HG02943 (cell line): ENCODE measurements at regions not wholly inside any gene's neighbourhood (a gene's known extent, or its start where the extent isn't known, plus 50 kb on each side); places are given as distances from the start of the nearest gene placed in this dataset.

ENCODE experiments used
- ATAC-seq: cut with Tn5 transposase; IDR thresholded peaks from one replicate; pipeline ENCODE4 v1.9.1; 2021; ENCODE audit warnings: mild to moderate bottlenecking, low read depth, moderate library complexity; ENCODE audit not compliant: unreplicated experiment

DNA sequence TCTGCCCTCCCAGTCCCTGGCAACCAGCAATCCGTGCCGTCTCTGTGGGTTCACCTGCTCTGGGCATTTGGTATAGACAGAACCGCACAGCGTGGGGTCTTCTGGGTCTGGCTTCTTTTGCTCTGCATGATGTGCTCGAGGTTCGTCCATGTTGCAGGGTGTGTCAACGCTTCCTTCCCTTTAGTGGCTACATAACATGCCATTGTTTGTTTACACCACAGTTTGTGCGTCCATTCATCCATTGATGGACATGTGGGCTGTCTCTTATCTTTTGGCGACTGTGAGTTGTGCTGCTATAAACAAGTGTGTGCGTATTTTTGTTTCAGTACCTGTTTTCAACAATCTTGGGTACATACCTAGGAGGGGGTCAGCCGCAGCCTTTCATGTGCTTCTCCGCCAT, 149.5 kb upstream of the RPS6KA2 start:
- no peak for ATAC-seq

DNA sequence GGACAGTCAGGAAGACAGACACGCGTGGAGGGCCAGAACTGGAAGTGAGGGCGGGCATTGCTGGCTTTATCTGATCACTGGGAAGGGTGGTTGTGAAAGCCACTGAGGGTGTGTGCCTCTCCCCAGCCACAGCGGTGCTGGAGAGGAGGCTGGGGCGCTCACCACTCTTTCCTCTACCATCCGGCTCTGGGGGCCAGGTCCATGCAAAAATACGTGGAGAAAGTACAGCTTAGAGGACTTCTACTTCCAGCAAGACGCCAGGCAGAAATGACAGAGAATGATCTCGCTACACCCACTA, 148.8 kb upstream of the RPS6KA2 start:
- no peak for ATAC-seq

DNA sequence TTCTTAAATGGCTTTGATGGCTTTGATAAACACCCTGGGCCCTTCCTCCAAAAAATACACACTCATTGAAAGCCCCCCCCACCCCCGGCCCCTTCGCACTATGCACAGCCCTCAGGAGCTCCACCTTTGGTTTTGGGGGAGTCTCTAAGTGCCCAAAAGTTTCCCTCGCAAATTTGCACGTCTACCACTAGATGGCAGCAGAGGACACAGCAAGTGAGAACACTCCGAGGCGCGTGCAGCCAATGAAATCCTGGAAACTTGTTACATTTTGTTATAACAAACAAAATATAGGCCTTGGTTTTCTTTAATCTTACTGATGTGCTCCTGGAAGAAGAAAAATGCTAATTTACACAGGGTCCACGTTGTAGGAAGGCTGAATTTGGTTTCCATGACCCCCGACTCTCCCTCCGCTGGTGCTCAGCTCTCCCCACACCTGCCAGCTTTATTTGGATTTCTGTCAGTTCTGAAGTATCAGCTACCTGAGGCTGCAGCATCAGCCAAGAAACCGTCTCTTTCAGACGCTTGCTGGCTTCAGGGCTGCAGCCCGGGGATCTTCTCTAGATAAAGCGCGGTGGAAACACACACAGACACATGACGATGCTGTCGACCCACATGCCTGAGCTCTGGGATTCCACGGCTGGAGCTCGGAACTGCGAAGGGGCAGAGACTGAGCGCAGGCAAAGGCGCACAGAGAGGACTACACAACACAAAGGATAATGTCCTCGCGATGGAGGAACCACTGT, 148.3 kb upstream of the RPS6KA2 start:
- ATAC-seq, result no peak

DNA sequence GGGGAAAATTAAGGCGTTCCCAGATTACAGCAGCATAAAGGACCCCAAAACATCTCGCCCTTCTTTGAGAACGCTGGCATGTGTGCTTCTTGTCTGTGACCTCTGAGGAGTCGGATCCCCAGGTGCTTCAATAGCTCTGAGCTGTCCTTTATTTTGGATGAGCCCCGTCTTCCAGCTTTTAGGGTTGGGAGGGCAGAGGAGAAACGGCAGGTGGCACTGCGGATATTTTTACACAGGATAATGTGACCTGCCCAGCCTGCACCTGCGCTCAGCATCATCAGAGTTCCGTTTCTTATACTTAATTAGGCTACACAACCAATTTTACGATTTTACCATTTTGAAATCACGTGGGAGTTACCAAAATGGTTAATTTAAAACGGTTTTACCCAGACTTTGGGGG, 147.7 kb upstream of the RPS6KA2 start:
- no peak for ATAC-seq

DNA sequence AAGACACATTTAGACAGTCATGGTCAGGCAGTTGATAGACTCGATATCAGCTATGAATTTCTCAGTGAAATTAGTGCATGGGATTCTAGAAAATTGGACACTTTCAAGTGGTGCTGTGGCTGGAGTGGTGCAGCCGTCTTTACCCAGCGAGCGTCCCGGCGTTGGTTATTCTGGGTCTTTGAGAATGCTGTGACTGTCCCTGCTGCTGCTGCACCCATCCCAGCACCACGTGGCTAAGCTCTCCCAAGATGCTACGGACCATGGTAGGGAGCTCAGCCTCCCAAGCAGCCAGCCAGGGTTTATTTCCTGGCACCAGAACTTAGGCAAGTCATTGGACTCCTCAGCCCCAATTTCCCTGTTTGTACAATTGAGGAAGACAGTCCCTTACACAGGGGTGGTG, 147.2 kb upstream of the RPS6KA2 start:
- ATAC-seq, result no peak

DNA sequence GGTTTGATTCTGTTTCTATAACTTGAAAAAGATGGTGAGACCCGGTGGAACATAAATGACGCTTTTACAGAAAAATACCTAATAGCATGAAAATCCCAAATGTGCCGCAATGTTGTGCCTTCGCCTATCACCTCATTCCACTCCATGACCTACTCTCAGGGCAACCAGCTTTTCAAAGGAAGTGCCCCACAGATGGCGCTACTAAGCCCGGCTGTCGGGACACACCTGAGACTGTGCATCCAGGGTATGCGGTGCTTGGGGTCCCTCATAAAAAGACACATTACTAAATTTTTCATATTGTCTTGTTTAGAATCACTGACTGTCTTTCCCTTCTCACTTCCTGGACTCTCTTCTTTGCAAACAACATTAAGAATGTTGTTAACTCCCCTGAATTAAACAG, 145.5 kb upstream of the RPS6KA2 start:
- no peak for ATAC-seq

DNA sequence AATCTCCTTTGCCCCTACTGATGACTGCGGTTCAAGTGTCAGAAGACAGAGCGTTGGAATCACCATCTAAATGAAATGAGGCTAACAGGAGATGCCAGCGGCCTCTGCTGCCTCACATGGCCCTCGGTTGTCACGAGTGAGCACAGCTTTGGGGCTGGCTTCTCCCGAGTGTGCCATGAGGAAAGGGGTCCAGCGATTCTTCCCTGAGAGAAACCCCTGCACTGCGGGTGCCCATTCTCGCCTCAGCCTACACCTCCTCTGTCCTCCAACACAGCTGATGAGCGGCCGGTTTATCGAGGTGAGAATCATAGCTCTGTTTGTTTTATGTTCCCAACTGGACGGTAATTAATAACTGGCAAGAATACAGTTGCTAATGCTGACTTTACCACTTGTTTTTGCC, 144.7 kb upstream of the RPS6KA2 start:
- ATAC-seq, result no peak

DNA sequence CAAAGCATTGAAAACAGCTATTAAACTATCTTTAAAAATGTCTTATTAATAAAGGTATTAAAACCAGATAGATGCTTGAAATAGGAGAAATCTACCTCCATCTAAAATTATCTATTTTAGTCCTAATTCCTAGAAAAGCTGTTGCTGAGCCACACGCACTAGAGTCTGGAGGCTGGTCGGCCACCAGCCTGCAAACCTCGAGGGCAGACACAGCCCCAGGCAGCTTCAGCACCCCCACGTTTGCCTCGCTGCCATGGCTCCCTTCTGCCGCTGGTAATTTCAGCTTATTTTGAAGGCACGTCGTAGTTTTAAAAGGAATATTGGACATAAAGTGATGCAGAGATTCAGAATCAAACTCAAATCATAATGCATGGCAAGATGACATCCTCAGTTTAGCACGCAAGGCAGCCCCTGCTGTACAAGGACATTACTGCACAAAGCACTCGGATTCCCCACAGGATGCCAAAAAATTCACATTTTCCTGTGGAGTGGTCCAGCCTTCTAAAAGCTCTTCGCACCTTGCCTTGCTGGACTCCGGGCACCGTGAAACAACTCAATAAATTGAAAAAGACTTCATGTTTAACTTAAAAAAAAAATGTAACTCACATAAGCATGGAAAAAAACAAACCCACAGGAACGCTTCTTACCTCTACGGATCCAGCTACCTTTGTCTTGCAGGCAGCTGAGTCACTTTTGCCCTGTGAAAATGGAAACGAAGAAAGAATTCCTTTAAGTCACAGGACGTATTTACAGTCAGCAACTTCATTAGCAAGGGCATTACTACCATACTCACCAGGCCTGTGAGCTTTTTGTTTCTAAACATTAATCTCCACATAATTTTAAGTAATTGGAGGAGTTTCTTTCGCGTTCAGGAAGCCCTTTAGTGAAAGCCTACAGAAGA, 143.4 kb upstream of the RPS6KA2 start:
- no peak for ATAC-seq

DNA sequence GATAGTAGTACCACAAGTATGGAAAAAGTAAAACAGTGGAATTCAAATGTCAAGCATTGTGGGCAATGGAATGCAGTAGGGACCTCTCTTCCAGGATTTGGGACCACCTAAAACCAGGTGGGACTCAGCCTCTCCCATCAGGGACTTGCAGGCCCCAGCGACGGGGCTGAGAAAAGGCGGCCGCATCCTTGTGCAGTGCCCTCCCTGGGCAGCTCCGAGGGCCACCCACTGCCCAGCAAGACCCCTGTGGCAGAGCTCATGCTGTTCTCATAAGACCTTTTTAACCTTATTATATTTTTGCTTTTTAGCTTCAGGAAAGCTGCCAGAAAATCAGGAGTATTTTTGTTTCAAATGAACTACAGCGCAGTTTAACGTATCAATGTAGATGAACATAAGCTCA, 142.6 kb upstream of the RPS6KA2 start:
- no peak for ATAC-seq

DNA sequence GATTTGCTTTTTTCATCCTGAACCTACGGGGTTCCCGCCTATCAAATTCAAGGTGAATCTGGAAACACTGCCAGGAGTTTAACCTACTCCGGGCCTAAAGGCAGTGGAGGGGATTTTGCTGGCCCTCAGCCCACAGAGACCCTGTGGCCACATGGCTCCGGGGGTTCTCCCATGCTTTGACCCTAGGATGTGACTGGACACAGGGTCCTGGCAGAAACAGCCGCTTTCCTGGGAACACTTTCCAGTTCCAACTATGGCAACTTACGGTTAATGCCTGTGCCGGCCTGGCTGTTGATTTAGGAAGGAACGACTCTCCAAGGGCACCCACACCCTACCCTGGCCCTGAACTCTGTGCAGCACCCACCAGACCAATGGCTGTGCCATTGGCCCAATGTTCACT, 141.7 kb upstream of the RPS6KA2 start:
- ATAC-seq, result no peak

DNA sequence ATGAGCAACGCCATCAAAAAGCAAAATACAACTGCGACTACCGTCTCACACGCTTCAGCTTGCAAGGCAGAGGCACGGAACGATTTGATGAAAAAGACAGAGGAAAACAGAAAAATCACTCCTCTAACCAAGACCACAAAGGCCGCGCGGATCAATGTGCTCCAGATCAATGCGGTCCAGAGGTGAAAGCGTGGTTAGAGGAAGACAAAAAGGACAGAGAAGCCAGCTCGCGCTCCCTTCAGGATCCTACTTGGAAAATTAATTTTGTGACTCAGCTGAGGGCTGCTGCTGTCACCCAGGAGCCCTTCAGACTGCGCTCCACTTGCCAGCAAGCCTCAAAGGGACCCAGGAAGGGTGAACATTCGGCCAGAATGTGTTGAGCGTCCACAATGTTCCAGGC, 140.2 kb upstream of the RPS6KA2 start:
- no peak for ATAC-seq

DNA sequence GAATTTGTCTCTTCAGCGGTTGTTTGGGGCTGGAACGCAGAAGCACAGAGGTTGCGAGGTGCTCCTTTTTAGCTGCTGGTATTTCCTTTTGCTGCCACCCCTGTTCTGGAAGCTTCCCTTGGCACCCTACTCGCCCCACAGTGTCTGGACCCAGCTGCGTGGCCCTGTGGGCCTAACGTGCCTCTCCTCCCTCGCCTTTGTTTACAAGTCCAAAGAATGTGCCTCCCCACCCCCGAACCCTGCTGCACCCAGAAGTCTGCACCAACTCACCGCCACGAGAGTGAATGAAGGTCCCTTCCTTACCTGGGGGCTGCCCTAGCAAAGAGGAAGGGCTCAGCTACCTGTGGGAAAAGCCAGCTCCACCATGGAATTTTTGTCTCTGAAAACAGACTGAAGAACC, 139.7 kb upstream of the RPS6KA2 start:
- ATAC-seq, result no peak

DNA sequence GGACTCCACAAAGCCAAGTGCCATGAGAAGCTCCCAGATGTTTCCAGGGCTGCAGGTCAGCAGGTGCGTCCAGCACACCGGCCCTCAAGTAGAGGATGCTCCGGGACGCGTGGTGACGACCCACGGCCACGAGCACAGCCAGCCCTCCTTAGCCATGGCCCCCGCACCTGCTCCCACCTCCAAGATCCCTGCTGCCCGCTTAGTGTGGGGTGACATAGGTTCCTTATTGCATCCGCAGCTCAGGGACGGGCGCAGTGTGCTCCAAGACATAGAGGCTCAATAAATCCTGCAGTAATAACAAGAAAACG, 138.1 kb upstream of the RPS6KA2 start:
- no peak for ATAC-seq

DNA sequence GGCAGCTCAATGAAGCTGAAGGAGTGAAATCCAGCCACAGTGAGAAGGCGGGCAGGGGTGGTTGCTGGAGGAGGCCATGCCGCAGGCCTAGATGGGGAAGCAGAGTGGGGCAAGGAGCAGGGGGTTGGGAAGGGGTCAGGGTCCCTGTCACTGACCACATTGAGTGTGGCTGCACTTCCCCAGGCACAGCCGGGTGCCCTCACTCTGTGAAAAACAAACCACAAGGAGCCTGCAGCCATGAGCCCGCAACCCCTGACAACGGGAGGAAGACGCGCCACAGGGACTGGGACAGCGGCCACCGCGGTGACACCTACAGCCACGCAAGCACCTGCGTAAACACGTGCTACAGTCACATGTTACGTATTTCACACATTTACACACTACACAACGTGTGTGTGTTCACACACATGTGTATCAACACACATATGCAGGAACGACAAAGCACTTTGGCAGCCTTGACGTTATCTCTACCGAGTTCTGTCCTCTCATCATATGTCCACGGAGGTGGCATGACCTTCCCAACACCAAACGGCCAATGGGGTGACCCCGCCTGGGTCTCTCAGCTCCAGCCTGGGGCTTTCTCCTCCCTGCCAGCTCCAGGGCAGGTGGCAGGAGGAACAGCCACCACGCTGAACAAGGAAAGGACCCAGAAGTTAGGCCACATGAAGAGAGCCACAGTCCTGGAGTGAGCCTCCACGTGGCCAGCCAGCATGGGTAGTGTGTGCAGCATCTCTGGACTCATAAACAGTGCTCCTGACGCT, 137.6 kb upstream of the RPS6KA2 start:
- no peak for ATAC-seq

DNA sequence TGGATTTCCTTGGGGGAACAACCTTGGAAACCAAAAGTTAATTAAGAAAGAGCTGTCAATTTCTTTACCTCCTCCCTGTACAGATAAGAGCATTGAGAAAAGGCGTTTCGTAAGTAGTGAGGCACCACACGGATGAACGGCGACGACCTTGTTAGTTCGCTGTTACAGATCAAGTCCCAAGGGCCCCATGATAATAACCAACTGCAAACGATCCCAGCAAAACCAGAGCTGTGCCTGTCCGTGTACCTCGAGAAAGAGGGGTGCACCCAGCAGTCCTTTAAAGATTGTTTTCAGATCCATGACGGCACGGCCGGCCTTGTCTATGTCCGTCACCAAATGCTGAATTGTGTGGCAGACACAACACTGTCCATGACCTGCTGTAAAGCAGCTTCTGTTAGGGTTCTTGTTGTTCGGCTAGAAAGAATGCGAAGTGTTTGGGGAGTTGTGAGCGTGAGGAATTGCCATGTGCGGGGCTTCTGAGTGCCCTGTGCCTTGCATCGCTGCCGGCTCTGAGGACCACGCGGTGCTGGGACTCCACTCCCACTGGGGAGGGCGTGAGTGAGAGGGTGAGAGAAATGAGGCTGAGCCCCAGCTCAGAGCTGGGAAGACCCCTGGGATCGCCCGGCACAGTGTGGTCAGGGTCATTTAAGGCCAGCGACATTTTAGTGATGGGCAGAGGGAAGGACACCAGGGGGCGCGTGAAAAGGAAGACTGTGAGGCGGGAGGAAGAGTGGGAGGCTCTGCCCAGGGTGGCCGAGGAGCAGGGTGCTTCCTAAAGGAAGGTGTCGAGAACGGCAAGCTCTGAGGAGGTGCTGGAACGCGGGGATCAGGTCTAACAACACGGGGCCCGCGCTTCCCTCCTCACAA, 136.8 kb upstream of the RPS6KA2 start:
- ATAC-seq, result no peak

DNA sequence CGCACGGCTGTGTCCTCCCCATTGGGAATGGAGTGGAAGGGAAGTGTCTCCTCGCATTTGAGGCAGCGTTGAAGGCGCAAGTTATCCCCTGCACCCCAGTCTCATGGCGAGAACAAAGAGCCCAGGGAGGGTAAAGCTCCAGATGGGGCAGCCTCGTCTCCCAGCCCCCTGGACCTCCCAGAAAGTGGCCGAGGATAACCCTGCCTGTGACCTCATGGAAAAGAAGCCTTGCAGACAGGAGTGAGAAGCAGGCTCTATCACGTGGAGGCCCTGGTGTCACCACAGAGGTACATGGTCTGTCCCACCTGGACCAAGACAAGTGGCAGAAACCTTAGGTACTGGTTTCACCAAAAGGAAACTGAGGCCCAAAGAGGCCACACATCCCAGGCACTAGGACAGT, 134.8 kb upstream of the RPS6KA2 start:
- ATAC-seq, result no peak

DNA sequence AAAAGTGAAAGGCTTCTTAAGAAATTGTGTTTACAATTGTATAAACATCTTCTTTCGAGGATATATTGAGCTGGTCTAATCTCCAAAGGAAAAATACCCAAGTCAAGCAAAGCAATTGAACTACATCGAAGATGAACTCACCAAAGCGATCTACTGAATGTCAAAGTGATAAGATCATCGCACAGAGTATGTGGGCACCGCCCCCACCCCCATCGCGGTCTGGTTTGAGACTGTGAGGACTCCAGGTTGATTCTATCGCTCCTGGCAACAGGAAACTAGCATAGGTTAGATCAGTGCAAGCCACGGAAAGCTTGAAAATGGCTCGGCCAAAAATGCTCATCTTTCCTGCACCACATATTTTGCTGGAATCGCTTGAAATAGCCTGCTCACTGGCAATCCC, 133.2 kb upstream of the RPS6KA2 start:
- ATAC-seq, result no peak

DNA sequence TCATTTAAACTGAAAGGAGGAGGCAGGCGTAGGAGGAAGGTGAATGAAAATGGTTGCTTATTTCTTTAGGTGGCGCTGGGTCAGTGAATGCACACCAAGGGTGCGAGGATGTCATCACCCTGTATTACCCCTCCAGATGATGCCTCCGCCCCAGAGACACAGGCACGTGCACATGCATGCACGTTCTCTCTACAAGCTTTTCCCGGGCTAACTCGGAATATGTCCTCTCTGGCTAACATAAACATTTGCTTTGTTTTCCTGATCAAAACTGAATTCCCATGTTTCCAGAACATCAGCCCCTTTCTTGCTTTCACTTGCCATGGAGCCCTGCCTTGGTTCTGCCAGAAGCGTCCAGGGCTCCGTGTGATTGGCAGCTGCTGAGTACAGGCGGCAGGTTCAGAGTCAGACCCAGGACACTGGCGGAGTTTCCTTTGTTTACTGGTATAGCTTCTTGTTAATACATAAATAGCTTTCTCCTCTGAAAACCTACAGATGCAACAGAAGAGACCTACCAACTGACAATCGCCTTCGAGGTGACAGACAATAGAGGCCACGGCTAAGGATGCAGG, 131.2 kb upstream of the RPS6KA2 start:
- ATAC-seq, result no peak

DNA sequence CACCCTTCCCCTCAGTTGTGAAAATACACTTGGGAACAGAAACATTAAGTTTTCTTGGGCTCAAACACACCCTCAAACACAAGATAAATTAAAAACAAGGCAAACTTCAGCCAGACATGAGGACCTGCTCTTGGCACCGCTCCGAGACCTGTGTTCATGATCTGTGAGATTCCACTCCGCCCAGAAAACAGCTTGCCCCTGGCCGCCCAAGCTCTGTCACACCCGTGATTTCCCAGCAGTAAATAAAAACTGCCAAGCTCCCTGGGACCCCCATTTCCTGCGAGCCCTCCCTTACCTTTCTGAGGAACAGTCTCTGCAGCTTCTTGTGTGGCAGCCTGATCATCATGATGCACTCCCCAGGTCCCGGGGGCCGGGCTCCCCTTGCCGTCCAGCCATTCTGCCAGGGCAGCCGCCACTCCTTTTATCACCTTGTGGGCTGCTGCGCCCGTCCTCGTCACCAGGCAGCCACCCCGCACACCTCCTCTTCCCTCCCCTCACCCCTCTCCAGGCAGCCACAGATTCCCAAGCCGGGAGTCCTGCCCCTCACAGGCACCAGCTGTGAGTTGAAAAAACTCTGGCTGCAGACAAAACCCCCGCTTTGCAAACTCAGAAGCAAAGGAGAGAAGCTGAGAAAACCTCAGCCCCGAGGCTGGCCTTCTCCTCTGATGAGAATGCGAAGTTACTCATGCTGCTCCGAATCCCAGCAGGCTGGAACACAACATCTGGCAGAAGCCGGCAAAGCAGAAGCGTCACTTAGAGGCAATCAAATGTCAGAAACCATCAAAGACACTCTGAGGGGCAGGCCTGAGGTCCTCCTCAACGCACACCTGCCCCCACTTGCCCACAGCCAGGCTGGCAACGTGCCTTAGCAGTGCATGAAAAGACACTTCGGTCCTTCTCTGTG, 130.4 kb upstream of the RPS6KA2 start:
- ATAC-seq, result no peak
